Activated B cell treated with CpG ODN at 0.5 μM for 24 hours (primary cell): ENCODE measurements at regions not wholly inside any gene's neighbourhood (a gene's known extent, or its start where the extent isn't known, plus 50 kb on each side); places are given as distances from the start of the nearest gene placed in this dataset.

Source experiments
- ATAC-seq: fragments of 200-7000 bp; cut with Tn5 transposase; one replicate; pipeline ENCODE4 v1.10.0; 2021; ENCODE audit warnings: low read depth, mild to moderate bottlenecking, moderate library complexity
- CTCF ChIA-PET: fragments of 350-600 bp; sonication (Branson Sonifier 250); formaldehyde crosslinking; loops from one replicate; lab custom pipeline; 2021; ENCODE audit warnings: antibody characterized with exemption; lab: Charles Lee
- POLR2A ChIA-PET: fragments of 350-600 bp; sonication (Branson Sonifier 250); formaldehyde crosslinking; loops from one replicate; lab custom pipeline; 2021; ENCODE audit warnings: antibody characterized with exemption; lab: Charles Lee
- DNase-seq: peaks from one replicate; pipeline ENCODE4 v3.0.0; 2022
- H3K27ac Mint-ChIP-seq: one replicate; pipeline ENCODE4 v1.8.0; 2020; ENCODE audit warnings: mixed read lengths
- H3K27me3 Mint-ChIP-seq: one replicate; pipeline ENCODE4 v1.8.0; 2021; ENCODE audit warnings: mixed read lengths
- H3K36me3 Mint-ChIP-seq: one replicate; pipeline ENCODE4 v1.8.0; 2021; ENCODE audit warnings: low read depth, mixed read lengths
- H3K4me1 Mint-ChIP-seq: one replicate; pipeline ENCODE4 v1.8.0; 2021; ENCODE audit warnings: mixed read lengths
- H3K4me3 Mint-ChIP-seq: one replicate; pipeline ENCODE4 v1.8.0; 2020; ENCODE audit warnings: mild to moderate bottlenecking, mixed read lengths
- H3K9me3 Mint-ChIP-seq: one replicate; pipeline ENCODE4 v1.8.0; 2020; ENCODE audit warnings: mixed read lengths
- intact Hi-C: fragments of 100-400 bp; cut with micrococcal nuclease; formaldehyde crosslinking; loops from one replicate; pipeline ENCODE4 v1.15.1; 2024
- TF ChIP-seq, protein P1 (sequence below): fragments of 200-600 bp; IDR thresholded peaks from one replicate; pipeline ENCODE4 v1.8.0; 2022; ENCODE audit warnings: antibody characterized with exemption, mild to moderate bottlenecking

DNA sequence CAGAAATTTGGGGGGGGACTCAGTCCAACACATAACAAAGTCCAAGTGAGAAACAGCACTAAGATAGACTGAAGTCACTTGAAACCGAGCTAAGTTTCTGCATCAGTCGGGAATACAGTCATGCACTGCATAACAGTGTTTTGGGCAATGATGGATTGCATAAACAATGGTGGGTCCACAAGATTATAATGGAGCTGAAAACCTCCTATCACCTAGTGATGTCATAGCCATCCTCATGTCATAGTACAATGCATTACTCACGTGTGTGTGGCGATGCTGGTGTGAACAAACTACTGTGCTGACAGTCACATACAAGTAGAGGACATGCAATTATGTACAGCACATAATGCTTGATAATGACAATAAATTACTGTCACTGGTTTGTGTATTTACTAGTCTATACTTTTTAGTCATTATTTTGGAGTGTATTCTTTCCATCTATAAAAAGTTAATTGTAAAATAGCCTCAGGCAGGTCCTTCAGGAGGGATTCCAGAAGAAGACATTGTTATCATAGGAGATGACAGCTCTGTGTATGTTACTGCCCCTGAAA lies 154.5 kb upstream of the ECI2 start:
- ChIA-PET CTCF (no interaction called here), POLR2A (no interaction called here)
- intact Hi-C loops, result no loop called here
- peaks cover 6% of the 10 kb centered on the region for H3K4me1 Mint-ChIP-seq
- no peaks in the 10 kb centered on the region for H3K36me3 Mint-ChIP-seq
- ATAC-seq (no peak), DNase-seq (no peak)
- TF ChIP-seq, protein P1, sequence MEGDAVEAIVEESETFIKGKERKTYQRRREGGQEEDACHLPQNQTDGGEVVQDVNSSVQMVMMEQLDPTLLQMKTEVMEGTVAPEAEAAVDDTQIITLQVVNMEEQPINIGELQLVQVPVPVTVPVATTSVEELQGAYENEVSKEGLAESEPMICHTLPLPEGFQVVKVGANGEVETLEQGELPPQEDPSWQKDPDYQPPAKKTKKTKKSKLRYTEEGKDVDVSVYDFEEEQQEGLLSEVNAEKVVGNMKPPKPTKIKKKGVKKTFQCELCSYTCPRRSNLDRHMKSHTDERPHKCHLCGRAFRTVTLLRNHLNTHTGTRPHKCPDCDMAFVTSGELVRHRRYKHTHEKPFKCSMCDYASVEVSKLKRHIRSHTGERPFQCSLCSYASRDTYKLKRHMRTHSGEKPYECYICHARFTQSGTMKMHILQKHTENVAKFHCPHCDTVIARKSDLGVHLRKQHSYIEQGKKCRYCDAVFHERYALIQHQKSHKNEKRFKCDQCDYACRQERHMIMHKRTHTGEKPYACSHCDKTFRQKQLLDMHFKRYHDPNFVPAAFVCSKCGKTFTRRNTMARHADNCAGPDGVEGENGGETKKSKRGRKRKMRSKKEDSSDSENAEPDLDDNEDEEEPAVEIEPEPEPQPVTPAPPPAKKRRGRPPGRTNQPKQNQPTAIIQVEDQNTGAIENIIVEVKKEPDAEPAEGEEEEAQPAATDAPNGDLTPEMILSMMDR, result no peak
- H3K9me3 Mint-ChIP-seq, result no peaks in the 10 kb centered on the region
- H3K27me3 Mint-ChIP-seq, result peaks cover 9% of the 10 kb centered on the region
- H3K4me3 Mint-ChIP-seq, result no peak overlapping the region
- H3K27ac Mint-ChIP-seq, result no peak overlapping the region

DNA sequence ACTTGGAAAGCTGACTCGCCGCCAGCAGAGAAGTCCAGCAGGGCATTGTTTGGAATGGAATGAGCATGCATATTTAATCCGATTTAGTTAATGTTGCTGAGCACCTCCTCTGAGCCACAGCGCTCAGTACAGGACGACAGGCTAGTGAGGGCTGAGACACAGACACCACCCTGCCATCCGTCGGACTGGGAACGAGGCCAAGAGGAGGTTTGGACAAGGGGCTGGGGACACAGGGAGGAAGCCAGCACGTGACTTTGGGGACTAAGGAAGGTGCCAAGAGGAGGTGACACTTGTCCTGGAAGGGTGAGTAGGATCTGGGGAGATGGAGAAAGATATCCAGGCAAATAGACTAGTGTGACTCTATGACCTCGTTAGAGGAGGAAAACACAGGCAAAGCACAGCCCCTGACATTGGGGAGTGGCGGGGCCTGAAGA lies 152.5 kb upstream of the ECI2 start:
- H3K27me3 Mint-ChIP-seq, result peaks cover 13% of the 10 kb centered on the region
- intact Hi-C loops, result no loop called here
- no peak overlapping the region for H3K27ac Mint-ChIP-seq
- CTCF ChIA-PET, result no interaction called here
- TF ChIP-seq, protein P1, result no peak
- peaks cover 8% of the 10 kb centered on the region for H3K4me1 Mint-ChIP-seq
- POLR2A ChIA-PET, result no interaction called here
- H3K9me3 Mint-ChIP-seq, result no peaks in the 10 kb centered on the region
- no peak for DNase-seq
- H3K4me3 Mint-ChIP-seq, result no peak overlapping the region
- no peaks in the 10 kb centered on the region for H3K36me3 Mint-ChIP-seq
- no peak for ATAC-seq

DNA sequence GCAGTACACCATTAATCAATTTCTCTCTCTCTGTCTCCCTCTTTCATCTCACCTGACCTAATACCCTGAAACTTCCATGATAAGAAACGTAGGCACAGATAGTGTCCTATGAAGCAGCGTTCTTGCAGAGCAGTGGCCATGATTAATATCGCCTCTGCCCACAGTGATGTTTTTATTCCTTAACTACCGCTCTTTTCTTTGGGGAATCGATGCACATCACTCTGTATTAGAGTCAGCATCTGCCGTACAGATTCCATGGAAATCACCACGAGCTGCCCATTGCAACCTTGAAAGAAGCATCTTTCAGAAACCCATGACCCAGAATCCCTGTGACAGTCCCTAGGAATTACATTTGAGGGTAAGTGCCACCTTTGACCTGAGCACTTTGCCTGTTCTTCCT lies 152.0 kb upstream of the ECI2 start:
- Mint-ChIP-seq H3K4me1 (peaks cover 10% of the 10 kb centered on the region), H3K27ac (no peak overlapping the region), H3K4me3 (no peak overlapping the region), H3K9me3 (no peaks in the 10 kb centered on the region), H3K27me3 (peaks cover 14% of the 10 kb centered on the region), H3K36me3 (no peaks in the 10 kb centered on the region)
- no peak for ATAC-seq
- ChIA-PET CTCF (no interaction called here), POLR2A (no interaction called here)
- DNase-seq, result no peak
- intact Hi-C loops, result no loop called here
- TF ChIP-seq, protein P1, result no peak

DNA sequence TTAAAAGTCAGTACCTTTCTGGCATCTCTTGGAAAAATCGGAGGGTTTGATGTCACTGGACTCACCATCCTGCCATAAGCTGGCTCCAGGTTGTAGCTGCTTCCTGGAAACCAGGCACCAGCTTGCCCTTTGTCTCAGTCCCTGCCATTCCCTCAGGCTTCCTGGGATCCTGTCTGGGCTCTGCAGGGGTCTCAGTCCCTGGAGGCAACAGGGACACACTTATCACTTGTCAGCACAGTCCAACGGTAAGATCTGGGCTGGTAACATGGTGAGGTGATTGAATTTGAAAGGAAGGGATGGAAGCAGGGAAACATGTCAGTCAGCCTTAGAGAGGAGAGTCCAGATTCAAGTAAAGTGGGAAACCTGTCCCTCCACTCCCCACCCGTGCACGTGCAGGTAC lies 147.6 kb upstream of the ECI2 start:
- Mint-ChIP-seq H3K4me1 (peaks cover 22% of the 10 kb centered on the region), H3K27me3 (peaks cover 23% of the 10 kb centered on the region), H3K9me3 (no peaks in the 10 kb centered on the region), H3K4me3 (no peak overlapping the region), H3K27ac (no peak overlapping the region), H3K36me3 (no peaks in the 10 kb centered on the region)
- no peak for ATAC-seq
- intact Hi-C loops, result loop anchor here (1.0 to 5.0 kb wide), 9 partner anchors 54 to 859 kb away; partner anchors contain the start of genes CDYL and RPP40
- POLR2A ChIA-PET, result interaction anchor here (0.6 to 0.7 kb wide), 2 partner anchors 62 to 264 kb away, joined by 3 read pairs; no protein-coding TSS in a partner anchor
- CTCF ChIA-PET, result interaction anchor here (0.7 to 2.2 kb wide), 4 partner anchors 461 to 657 kb away, joined by 3 to 13 read pairs (median 4); no protein-coding TSS in a partner anchor
- TF ChIP-seq, protein P1, result no peak
- no peak for DNase-seq

DNA sequence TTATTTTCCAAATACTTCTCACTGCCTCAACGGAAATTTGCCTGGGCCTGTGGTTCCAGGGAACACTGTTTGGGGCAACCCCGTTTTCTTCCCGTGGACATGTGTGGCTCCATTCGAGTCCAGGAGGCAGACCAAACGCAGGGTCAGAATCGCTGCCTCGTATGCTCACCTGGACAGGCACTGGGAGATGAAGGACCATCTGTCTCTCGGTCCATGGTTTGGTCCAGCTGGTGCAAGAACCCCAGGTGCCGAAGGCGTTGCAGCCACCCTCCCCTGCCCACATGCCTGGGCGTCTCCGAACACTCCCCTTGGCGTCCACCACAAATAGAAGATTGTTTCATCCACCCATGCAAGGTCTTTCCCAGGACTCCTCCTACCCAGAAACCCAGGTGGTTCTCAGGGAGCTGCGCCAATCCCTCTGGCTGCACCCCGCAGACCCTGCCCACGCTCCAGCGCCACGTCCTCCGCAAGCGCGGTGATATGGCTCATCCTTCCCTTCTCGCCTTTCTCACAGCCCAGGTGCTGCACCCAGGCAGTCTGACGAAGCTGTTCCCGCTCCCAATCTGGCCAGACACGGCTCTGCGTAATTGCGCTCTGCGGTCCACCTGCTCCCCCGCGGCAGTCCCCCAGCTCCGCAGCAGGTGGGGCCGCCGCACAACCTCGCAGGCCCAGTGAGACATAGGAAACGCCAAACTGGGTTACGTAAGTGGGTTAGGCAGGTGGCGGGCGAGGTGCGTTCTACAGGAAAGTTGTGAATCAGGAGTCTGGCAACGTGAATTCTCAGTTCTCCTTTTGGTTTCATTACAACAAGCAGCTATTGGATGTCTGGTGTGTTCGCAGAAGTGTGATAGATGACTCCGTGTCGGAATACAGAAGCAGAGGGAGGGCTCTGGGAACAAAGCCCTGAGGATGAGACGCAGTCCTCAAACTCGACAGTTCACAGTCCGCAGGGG lies 146.2 kb upstream of the ECI2 start:
- Mint-ChIP-seq H3K4me1 (peaks cover 18% of the 10 kb centered on the region), H3K27me3 (peaks cover 26% of the 10 kb centered on the region), H3K27ac (peak overlapping the region; percentile 76), H3K9me3 (no peaks in the 10 kb centered on the region), H3K4me3 (peak overlapping the region; percentile 73), H3K36me3 (no peaks in the 10 kb centered on the region)
- TF ChIP-seq, protein P1, result no peak
- peak; percentile 60 for DNase-seq
- CTCF ChIA-PET, result interaction anchor here (0.7 to 2.2 kb wide), 10 partner anchors 462 to 1121 kb away, joined by 3 to 13 read pairs (median 4); no protein-coding TSS in a partner anchor
- peak; percentile 97 for ATAC-seq
- POLR2A ChIA-PET, result interaction anchor here (0.9 to 1.2 kb wide), 3 partner anchors 55 to 495 kb away, joined by 3 to 7 read pairs (median 3); partner anchors contain the start of gene CDYL
- intact Hi-C loops, result loop anchor here (1.0 to 5.0 kb wide), 9 partner anchors 56 to 861 kb away; partner anchors contain the start of genes CDYL and RPP40
